GM12892 (cell line): ENCODE measurements at regions not wholly inside any gene's neighbourhood (a gene's known extent, or its start where the extent isn't known, plus 50 kb on each side); places are given as distances from the start of the nearest gene placed in this dataset.

Experiments
- DNase-seq: peaks from one replicate; pipeline ENCODE4 v3.0.0; 2011; ENCODE audit not compliant: insufficient read length
- FAIRE-seq: peaks from 2 replicates; lab custom pipeline; 2011; peaks lifted over from hg19 to GRCh38; lab: Jason Lieb, UNC
- POLR2A ChIP-seq: IDR thresholded peaks from 2 replicates; pipeline ENCODE4 v1.6.1; 2011; ENCODE audit warnings: low read depth, low read length, control low read depth
- POLR2AphosphoS5 ChIP-seq: IDR thresholded peaks from 2 replicates; pipeline ENCODE4 v1.6.1; 2011; ENCODE audit warnings: low read depth, low read length, control low read depth
- TAF1 ChIP-seq: IDR thresholded peaks from 2 replicates; pipeline ENCODE4 v1.6.1; 2011; ENCODE audit warnings: low read depth, mild to moderate bottlenecking, control low read depth, low read length, borderline replicate concordance

DNA sequence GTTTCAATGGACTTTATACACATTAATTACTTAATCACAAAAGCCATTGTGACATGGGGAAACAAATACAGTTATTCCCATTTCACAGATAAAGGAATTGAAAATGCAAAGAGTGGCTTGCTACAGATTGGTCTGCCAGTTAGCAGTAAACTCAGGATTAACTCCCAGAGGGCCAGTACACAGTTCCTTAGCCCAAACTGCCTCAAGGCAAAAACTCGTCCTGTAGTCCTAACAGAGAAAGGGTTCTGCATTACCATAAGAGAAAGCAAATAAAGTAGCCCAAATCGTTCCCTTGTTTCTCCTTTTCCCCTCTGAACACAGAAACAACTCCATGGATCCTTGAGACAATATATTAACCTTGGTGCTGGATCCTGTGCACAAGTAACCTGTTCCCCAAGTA is 274.4 kb downstream of the LRIG3 start:
- TF ChIP-seq TAF1: no peak
- TF ChIP-seq POLR2A: no peak
- no peak for TF ChIP-seq POLR2AphosphoS5
- no peak for FAIRE-seq

DNA sequence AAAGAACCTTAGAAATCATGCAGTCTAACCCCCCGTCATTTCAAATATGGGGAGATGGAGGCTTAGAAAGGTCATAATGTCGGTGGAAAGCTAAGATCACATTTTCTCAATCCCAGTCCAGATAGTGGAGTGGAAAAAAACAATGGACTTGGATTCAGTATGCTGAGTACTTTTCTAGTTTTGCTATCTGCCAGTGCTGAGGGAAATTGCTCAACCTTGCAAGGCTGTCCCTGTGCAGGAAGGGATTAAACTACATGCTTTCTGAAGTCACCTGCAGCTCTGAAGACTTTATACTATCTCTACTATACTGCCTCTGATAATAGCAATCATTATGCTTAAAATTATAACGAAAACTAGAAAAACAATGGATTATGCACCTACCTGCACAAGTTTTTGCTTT is 272.8 kb downstream of the LRIG3 start:
- TF ChIP-seq TAF1 (no peak), POLR2AphosphoS5 (no peak), POLR2A (no peak)
- no peak for FAIRE-seq
- DNase-seq: no peak

More for the DNA sequence above, 274.4 kb downstream of the LRIG3 start:
- no peak for DNase-seq

DNA sequence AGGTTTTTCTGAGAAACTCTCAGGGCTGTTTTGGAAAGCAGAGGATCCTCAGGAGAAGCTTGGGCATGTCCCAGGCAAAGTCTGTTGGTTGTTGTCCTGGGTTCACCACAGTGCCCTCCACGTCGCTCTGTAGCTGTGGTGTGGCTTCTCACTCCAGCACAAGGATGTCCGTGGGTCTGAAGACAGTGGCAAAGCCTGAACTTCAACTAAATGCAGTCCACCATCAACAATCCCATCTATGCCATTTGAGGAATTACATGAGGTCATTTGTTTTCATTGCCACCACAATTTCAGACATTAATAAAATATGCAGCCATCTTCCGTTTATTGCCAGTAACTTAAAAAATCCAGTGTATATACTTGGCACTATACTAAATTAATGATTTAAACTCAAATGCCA is 272.1 kb downstream of the LRIG3 start:
- DNase-seq (no peak), FAIRE-seq (no peak)
- TF ChIP-seq TAF1: no peak
- no peak for TF ChIP-seq POLR2A
- no peak for TF ChIP-seq POLR2AphosphoS5

DNA sequence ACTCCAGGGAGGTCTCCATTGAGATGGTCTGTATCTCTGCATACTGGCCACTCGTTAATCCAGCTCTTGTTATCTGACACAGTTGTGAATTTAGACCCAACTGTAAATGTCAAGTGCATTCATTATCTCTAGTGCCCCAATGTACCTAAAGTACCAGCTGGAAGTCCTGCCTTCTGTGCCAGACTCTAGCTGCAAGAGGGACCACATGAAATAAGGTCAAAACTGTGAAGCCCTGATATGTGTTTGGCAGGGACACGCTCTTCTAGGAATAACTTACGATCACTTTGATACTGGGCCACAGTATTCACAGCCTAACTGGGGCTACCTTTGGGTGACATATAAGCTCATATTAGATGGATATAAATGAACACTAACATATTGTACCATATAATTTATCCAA is 268.5 kb downstream of the LRIG3 start:
- FAIRE-seq (no peak), DNase-seq (no peak)
- TF ChIP-seq POLR2AphosphoS5: no peak
- TF ChIP-seq POLR2A: no peak
- no peak for TF ChIP-seq TAF1

DNA sequence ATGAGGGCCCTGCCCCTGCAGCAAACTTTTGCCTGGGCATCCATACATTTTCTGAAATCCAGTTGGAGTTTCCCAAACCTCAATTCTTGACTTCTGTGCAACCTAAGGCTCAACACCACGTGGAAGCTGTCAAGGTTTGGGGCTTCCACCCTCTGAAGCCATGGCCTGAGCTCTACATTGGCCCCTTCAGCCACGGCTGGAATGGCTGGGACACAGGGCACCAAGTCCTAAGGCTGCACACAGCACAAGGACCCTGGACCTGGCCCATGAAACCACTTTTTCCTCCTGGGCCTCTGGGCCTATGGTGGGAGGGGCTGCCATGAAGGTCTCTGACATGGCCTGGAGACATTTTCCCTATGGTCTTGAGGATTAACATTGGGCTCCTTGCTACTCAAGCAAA is 266.3 kb downstream of the LRIG3 start:
- DNase-seq (no peak), FAIRE-seq (no peak)
- TF ChIP-seq POLR2AphosphoS5: no peak
- TF ChIP-seq POLR2A: no peak
- TF ChIP-seq TAF1: no peak

DNA sequence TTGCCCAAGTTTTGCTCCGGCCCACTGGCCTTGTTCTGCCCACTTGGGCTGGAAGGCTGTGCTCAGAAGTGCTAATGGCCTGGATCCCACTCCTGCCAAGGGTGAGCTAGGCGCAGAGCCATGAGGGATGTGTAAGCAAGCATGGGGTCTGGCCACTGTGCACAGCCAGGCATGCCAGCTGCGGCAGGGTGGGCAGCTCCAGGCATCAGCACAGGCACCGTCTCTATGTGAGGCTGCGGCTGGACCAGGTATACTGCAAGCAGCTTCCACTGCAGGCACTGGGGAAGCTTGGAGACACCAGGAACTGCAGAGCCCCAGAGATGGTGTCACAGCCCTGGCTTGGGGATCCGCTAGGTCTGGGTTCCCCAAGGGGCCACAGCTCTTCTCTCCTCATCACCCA is 264.9 kb downstream of the LRIG3 start:
- TF ChIP-seq POLR2AphosphoS5 (no peak), TAF1 (no peak), POLR2A (no peak)
- DNase-seq (no peak), FAIRE-seq (no peak)

DNA sequence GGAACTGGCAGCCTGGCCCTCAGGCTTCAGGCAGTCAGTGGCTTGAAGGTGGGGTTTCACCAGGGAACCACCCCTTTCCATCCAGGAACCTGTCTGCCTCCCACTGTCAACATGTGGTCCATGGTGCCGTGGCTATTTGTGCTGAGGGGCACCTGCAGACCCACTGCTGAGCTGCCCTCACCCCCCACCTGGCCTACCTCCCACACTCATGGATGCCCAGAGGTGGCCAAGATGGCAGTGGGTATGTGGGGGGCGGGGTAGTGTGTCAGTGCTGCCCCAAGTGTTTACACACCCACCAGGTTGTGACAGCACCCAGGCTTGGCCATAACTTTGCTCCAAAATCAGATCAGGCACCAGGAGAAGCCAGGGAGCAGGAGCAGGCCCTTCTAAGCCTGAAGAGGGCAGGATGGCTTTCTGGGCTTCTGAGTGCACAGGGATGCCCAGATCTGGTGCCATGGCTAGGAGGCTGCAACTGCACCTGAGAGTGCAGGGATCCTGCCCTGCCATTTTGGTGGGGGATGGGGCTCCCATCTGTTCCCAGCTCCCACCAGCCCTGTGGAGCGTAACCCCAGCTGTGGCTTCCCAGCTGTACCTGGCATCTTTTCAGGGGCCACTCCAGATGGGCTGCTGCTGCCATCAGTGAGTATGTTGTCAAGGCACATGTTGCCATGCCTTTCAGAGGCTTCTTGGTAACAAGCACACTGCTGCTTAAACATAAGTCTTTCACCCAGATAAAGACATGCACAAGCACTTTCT is 263.9 kb downstream of the LRIG3 start:
- TF ChIP-seq POLR2AphosphoS5 (no peak), POLR2A (no peak)
- no peak for FAIRE-seq
- DNase-seq: no peak

DNA sequence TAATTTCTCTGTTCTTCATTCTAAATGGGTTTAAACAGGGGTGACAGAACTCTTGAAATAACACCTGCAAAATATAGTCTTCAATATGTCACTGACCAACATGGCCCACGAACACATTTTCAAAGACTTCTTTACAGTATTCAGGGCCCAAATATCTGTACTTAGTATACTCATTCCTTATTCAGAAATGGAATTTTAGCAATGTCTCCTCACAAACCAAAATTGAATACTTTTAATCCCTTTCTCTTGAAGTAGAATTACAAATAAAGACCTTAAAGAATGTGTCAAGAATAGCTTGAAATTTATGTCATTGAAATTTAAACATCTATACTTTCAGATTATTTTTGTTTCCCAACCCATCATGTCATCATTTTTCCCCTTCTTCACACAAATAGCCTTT is 263.1 kb downstream of the LRIG3 start:
- no peak for DNase-seq

DNA sequence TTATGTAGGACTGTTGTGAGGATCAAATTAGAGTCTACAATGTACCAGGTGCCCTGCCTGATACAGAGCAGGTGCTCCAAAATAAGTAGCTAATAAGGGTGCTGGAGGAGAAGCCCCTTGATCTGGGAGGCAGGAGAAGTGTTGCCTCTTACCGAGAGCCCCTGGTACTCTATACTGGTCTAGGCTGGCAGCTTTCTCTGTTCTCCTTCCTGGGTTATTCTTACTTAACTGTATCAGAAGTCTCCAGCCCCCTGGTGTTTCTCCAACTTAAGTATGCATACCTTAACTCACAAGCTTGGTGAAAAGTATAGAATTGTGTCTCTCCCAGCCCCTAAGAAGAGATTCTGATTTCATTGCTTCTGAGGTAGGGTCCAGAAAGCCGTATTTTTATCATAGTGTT is 254.9 kb downstream of the LRIG3 start:
- no peak for FAIRE-seq
- no peak for TF ChIP-seq POLR2AphosphoS5
- TF ChIP-seq TAF1: no peak
- TF ChIP-seq POLR2A: no peak
- DNase-seq: no peak

More for the DNA sequence above, 263.1 kb downstream of the LRIG3 start:
- no peak for FAIRE-seq
- no peak for TF ChIP-seq TAF1
- no peak for TF ChIP-seq POLR2A
- TF ChIP-seq POLR2AphosphoS5: no peak

DNA sequence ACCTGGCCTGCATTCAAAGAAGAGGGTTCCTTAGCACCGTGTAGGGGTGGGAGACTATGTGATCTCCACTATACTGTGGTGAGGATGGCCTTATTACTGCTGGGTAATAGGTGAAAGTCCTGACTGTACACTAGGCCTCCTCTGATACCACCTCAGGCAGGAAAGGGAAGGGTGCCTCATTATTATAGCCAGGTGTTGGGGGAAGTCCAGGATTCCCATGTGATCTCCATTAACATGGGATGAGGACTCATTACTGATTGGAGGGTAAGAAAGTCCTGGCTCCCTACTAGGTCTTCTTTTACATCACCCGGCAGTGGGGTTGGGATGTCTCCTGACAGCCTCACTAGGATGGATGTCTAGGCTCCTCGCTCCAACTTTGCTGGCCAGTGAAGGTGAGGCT is 252.1 kb downstream of the LRIG3 start:
- no peak for FAIRE-seq
- TF ChIP-seq POLR2AphosphoS5 (no peak), POLR2A (no peak), TAF1 (no peak)
- no peak for DNase-seq

DNA sequence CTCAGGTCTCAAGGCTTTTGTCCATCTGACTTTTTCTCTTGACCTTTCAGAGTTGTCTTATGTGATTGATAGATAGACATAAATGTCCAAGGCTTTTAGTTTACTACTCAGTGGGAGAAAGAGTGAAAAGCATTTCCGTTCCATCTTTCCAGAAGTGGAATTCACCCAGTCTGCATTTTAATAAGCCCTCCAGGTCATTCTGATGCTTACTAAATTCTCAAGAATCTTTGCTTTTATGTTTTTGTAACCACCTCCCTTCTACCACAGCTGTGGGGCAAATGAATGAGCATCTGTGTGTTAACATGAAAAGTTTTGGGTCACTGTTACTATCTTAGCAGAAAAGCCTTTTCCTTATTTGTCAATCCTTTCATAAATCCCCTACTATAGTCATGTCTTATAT is 251.4 kb downstream of the LRIG3 start:
- TF ChIP-seq TAF1 (no peak), POLR2A (no peak), POLR2AphosphoS5 (no peak)
- FAIRE-seq (no peak), DNase-seq (no peak)

DNA sequence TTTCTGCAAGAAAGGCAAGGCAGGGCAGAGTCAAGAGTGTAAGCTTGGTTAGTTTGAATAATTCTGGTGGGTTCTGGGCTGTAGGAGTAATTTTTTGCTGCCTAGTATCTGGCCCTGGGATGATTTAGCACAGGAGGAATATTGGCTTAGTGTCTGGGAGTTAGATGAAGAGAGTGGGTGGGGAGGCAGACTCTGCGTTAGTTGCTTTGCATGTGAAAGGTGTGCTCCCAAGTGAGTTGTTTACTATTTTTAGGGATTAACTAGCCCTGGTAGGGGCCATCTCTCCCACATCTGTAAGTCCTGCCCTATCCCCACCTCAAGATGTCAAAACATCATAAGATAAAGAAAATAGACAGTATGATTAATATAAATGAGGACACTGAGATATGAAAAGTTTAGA is 249.7 kb downstream of the LRIG3 start:
- DNase-seq (no peak), FAIRE-seq (no peak)
- TF ChIP-seq POLR2AphosphoS5: no peak
- no peak for TF ChIP-seq POLR2A
- no peak for TF ChIP-seq TAF1
